ENCODE measurements at regions not wholly inside any gene's neighbourhood (a gene's known extent, or its start where the extent isn't known, plus 50 kb on each side); places are given as distances from the start of the nearest gene placed in this dataset.

DNA sequence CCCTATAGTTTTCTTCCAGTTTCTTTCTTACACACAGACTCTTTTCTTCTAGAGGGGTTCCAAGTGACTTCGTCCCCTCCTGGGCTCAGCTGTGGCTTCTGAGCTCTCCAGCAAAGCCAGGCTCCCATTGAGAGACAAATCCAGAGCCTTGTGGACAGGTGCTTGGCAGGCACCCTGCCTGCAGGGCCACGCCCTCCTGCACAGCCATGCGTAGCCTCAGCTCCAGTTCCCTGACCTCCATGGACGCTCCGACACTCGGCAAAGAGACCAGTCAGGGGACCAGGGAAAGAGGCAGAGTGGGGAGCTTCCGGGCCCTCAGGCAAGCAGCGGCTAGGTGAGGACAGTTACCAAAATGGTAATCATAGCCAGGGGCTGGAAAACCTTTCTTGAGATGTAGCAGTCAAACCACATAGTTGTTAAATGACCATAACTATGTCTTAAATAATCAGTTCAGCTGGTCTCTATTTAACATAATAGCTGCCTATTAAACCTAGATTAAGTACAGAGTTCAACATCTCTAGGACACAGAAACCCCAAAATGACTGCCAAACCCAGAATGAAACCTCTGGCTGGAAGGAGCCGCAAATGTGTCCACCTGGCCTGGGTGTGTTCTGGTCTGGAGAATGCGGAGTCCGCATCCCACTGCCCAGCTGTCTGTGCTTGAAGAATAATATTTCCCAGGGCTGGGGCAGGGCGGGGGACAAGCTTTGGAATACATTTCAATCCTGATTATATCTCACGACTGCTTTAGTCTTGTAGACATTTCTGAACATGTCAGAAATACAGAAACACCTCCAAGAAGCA lies 69.3 kb upstream of the RGMA start (continued):
- TF ChIP-seq TAF7 (optimal IDR thresholded peaks at IDR 0.05; ENCODE audit: borderline replicate concordance, low read depth, low read length): no peak
- TF ChIP-seq, protein P1, sequence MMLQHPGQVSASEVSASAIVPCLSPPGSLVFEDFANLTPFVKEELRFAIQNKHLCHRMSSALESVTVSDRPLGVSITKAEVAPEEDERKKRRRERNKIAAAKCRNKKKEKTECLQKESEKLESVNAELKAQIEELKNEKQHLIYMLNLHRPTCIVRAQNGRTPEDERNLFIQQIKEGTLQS (IDR thresholded peaks at IDR 0.05; ENCODE audit: insufficient read depth, low read depth, low read length): no peak
- no peak for TF ChIP-seq JUND (IDR thresholded peaks at IDR 0.05; ENCODE audit: low read length)
- no peak for TF ChIP-seq EP300 (IDR thresholded peaks at IDR 0.05; ENCODE audit: borderline replicate concordance in 1 of 2, low read depth in 2 of 2, low read length in 2 of 2)
- TF ChIP-seq RAD21 (IDR thresholded peaks at IDR 0.05 in 1 of 2, conservative IDR thresholded peaks at IDR 0.05 in 1 of 2; ENCODE audit: low read depth in 2 of 2, low read length in 2 of 2): no peak
- TF ChIP-seq SIN3A (conservative IDR thresholded peaks at IDR 0.05 in 1 of 2, IDR thresholded peaks at IDR 0.05 in 1 of 2; ENCODE audit: low read depth in 1 of 2, low read length in 2 of 2): no peak
- no peak for TF ChIP-seq CEBPB (IDR thresholded peaks at IDR 0.05; ENCODE audit: low read depth, low read length)
- TF ChIP-seq, protein P2, sequence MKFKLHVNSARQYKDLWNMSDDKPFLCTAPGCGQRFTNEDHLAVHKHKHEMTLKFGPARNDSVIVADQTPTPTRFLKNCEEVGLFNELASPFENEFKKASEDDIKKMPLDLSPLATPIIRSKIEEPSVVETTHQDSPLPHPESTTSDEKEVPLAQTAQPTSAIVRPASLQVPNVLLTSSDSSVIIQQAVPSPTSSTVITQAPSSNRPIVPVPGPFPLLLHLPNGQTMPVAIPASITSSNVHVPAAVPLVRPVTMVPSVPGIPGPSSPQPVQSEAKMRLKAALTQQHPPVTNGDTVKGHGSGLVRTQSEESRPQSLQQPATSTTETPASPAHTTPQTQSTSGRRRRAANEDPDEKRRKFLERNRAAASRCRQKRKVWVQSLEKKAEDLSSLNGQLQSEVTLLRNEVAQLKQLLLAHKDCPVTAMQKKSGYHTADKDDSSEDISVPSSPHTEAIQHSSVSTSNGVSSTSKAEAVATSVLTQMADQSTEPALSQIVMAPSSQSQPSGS (IDR thresholded peaks at IDR 0.05; ENCODE audit: low read length): no peak
- TF ChIP-seq ZNF274 (IDR thresholded peaks at IDR 0.05; ENCODE audit: borderline replicate concordance, extremely low read depth, low read length): no peak

All from H1 (cell line).